Loucy (cell line): ENCODE measurements at regions not wholly inside any gene's neighbourhood (a gene's known extent, or its start where the extent isn't known, plus 50 kb on each side); places are given as distances from the start of the nearest gene placed in this dataset.
"Not testable (repeated sequence)": the region's sequence is repeated elsewhere in the genome, so short reads cannot be mapped to it uniquely, and the experiment has no call there.

ENCODE experiments used
- H2AFZ ChIP-seq: fragments of 200-600 bp; sonication (generic); 2 replicates; pipeline ENCODE4 v1.6.0; 2016; ENCODE audit warnings: antibody characterized with exemption, mild to moderate bottlenecking, low read length, moderate library complexity
- H3F3A ChIP-seq: fragments of 200-600 bp; 2 replicates; pipeline ENCODE4 v1.6.0; 2016; ENCODE audit warnings: antibody characterized with exemption, low read depth, mild to moderate bottlenecking
- H3K27me3 ChIP-seq: fragments of 200-600 bp; sonication (generic); 2 replicates; pipeline ENCODE4 v1.6.1; 2014; ENCODE audit warnings: low read length, mild to moderate bottlenecking; ENCODE audit not compliant: insufficient read depth, poor library complexity, severe bottlenecking
- H3K36me3 ChIP-seq: fragments of 200-600 bp; sonication (generic); 2 replicates; pipeline ENCODE4 v1.6.1; 2016; ENCODE audit warnings: low read length; ENCODE audit not compliant: insufficient read depth
- H3K4me1 ChIP-seq: fragments of 200-600 bp; sonication (generic); 2 replicates; pipeline ENCODE4 v1.5.1; 2014; ENCODE audit warnings: low read length, mild to moderate bottlenecking; ENCODE audit not compliant: insufficient read depth, poor library complexity, severe bottlenecking
- H3K4me2 ChIP-seq: fragments of 200-600 bp; sonication (generic); 2 replicates; pipeline ENCODE4 v1.6.0; 2014; ENCODE audit warnings: antibody characterized with exemption, low read length, low read depth, mild to moderate bottlenecking; ENCODE audit not compliant: poor library complexity, severe bottlenecking
- H3K4me3 ChIP-seq: fragments of 200-600 bp; sonication (generic); 2 replicates; pipeline ENCODE4 v1.5.1; 2014; ENCODE audit warnings: low read length, mild to moderate bottlenecking, mixed read lengths; ENCODE audit not compliant: poor library complexity, severe bottlenecking
- H3K79me2 ChIP-seq: fragments of 200-600 bp; sonication (generic); 2 replicates; pipeline ENCODE4 v1.6.1; 2014; ENCODE audit warnings: low read length; ENCODE audit not compliant: insufficient read depth
- H3K9ac ChIP-seq: fragments of 200-600 bp; sonication (generic); 2 replicates; pipeline ENCODE4 v1.6.0; 2014; ENCODE audit warnings: mild to moderate bottlenecking, low read depth, low read length, moderate library complexity; ENCODE audit not compliant: poor library complexity, severe bottlenecking
- H3K9me2 ChIP-seq: fragments of 200-600 bp; sonication (generic); replicated peaks from 2 replicates; pipeline ENCODE4 v1.6.1; 2016; ENCODE audit warnings: low read depth, low read length, mixed read lengths
- H3K9me3 ChIP-seq: fragments of 200-600 bp; sonication (generic); 2 replicates; pipeline ENCODE4 v1.6.1; 2014; ENCODE audit warnings: mild to moderate bottlenecking, antibody characterized with exemption, low read length, low read depth; ENCODE audit not compliant: insufficient read depth
- H4K20me1 ChIP-seq: fragments of 200-600 bp; sonication (generic); 2 replicates; pipeline ENCODE4 v1.6.0; 2014; ENCODE audit warnings: antibody characterized with exemption, low read length, mild to moderate bottlenecking; ENCODE audit not compliant: insufficient read depth, poor library complexity, severe bottlenecking
- EZH2phosphoT487 ChIP-seq: fragments of 200-600 bp; IDR thresholded peaks from 2 replicates; pipeline ENCODE4 v1.6.1; 2018; ENCODE audit warnings: antibody characterized with exemption, mild to moderate bottlenecking, moderate library complexity, borderline replicate concordance
- TF ChIP-seq, protein P1 (sequence below): fragments of 200-600 bp; sonication (generic); conservative IDR thresholded peaks from 2 replicates; pipeline ENCODE4 v1.5.1; 2014; ENCODE audit warnings: mild to moderate bottlenecking, antibody characterized with exemption, low read length

DNA sequence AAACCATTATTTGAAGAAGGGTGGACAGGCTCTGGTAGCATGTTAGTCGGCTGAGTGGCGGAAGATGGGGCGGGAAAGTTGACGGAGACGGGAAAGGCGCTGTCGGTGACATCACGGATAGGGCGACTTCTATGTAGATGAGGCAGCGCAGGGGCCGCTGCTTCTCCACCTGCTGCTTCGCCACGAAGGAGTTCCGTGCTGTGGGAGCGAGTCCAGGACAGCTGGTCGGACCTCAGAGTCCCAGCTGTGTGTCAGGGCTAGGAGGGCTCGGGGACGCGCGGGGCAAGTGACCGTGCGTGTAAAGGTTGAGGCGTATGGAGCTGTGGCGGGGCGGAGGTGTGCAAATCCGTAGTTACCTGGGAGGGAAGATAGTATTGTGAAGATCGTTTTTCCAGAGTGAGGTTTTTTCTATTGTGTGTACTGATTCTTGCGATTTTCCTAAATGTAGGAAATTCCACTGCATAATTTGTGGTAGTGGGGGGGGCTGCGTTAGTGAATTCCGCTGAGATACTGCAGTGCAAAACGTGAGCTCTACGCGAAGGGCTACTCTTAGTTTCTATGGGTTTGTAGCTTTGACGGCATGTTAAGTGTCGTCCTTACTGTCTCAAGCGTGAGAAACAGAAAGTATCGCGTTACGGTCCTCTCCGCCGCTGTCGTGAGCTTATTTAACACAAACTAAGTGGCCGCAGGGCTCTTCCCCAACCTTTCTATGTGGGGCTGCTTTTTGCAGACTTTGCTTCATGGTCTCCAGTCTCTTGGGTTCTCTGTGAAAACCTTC lies 111.2 kb upstream of the NBPF11 start:
- Histone ChIP-seq H3K27me3 (no peaks in the 10 kb centered on the region), H3K9ac (peak overlapping the region; percentile 5), H2AFZ (peak overlapping the region; percentile 60), H3K4me2 (peak overlapping the region; percentile 69), H3F3A (no peaks in the 10 kb centered on the region), H4K20me1 (no peaks in the 10 kb centered on the region), H3K36me3 (no peaks in the 10 kb centered on the region), H3K9me3 (no peaks in the 10 kb centered on the region), H3K4me3 (peak overlapping the region; percentile 68), H3K79me2 (no peaks in the 10 kb centered on the region), H3K9me2 (no peaks in the 10 kb centered on the region), H3K4me1 (no peaks in the 10 kb centered on the region)
- TF ChIP-seq, protein P1, sequence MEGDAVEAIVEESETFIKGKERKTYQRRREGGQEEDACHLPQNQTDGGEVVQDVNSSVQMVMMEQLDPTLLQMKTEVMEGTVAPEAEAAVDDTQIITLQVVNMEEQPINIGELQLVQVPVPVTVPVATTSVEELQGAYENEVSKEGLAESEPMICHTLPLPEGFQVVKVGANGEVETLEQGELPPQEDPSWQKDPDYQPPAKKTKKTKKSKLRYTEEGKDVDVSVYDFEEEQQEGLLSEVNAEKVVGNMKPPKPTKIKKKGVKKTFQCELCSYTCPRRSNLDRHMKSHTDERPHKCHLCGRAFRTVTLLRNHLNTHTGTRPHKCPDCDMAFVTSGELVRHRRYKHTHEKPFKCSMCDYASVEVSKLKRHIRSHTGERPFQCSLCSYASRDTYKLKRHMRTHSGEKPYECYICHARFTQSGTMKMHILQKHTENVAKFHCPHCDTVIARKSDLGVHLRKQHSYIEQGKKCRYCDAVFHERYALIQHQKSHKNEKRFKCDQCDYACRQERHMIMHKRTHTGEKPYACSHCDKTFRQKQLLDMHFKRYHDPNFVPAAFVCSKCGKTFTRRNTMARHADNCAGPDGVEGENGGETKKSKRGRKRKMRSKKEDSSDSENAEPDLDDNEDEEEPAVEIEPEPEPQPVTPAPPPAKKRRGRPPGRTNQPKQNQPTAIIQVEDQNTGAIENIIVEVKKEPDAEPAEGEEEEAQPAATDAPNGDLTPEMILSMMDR: no peak
- no peak for TF ChIP-seq EZH2phosphoT487

DNA sequence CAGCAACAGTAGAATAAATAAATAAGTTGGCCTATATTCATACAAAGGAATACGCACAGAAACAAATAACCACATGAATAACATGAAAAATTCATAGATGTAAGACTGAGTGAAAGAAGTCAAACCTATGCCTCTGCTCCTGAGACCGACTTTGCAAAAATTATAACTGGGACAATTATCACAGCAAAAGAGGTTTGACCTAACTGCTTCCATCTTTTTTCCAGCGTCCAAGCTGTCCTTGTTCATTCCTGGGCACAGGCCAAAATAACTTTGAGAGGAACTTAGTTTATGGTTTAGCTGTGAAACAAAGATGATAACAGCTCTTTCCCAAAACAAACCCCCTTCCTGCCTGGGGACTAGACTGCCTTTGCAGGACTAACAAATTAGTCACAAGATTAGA lies 109.6 kb upstream of the NBPF11 start:
- not testable (repeated sequence) for H3K4me3 ChIP-seq, H3K27me3 ChIP-seq, H3K4me2 ChIP-seq, H3K9me3 ChIP-seq, H3K9me2 ChIP-seq, H3K4me1 ChIP-seq, H3K79me2 ChIP-seq, H3F3A ChIP-seq, H2AFZ ChIP-seq, H4K20me1 ChIP-seq, H3K9ac ChIP-seq, H3K36me3 ChIP-seq

DNA sequence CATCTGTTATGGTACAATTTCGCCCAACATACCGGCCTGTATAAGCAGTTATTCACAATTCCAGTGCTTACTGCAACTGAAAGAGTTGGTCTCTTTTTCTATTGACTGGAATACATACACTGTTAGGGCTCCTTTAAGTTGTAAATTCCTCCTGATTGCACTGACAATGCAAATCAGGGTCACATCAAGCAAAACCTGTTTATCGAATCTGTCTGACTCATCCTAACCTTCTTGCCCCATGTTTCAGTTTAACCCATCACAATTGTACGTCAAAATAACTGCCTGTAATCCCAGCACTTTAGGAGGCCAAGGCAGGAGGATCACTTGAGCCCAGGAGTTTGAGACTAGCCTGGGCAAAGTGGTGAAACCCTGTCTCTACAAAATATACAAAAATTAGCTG lies 105.8 kb upstream of the NBPF11 start:
- H3F3A ChIP-seq, H4K20me1 ChIP-seq, H3K9me3 ChIP-seq, H3K4me2 ChIP-seq, H3K36me3 ChIP-seq, H3K9ac ChIP-seq, H3K4me3 ChIP-seq, H3K79me2 ChIP-seq, H2AFZ ChIP-seq, H3K27me3 ChIP-seq, H3K4me1 ChIP-seq, H3K9me2 ChIP-seq: not testable (repeated sequence)

DNA sequence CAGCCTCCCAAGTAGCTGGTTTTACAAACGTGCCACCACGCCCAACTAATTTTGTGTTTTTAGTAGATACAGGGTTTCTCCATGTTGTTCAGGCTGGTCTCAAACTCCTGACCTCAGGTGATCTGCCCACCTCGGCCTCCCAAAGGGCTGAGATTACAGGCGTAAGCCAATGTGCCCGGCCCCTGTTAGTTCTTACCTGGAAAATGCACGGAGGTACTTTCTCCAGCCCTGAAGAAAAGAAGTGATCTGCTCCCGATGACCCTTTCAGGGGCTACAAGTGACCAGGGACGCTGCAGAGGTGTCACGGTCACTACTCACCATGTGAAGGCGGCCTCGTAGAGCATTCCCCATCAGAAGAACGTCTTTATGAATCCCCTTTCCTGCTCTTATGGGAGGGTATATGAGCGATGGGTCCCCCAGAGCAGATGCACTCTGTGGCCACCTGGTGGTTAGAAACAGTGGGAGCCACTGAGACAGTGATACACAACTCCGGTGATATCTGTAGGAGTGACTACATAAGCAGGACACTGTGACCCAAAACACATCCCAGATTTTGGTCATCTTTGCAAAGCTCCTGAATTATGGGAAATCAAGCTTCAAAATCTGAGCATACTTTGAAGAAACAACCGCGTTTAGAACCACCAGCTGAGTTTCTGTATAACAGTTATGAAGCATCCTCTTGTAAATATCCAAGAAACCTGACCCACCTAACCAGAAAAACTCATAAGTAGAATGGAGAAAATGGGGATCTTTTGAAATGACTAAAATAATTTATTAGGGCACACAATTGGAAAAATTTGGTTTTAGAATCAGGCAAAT lies 102.7 kb upstream of the NBPF11 start:
- H3K4me3 ChIP-seq, H3K9me2 ChIP-seq, H3F3A ChIP-seq, H2AFZ ChIP-seq, H3K9me3 ChIP-seq, H3K36me3 ChIP-seq, H3K9ac ChIP-seq, H3K4me2 ChIP-seq, H3K79me2 ChIP-seq, H4K20me1 ChIP-seq, H3K4me1 ChIP-seq, H3K27me3 ChIP-seq: not testable (repeated sequence)
- TF ChIP-seq, protein P1: peak; percentile 74

DNA sequence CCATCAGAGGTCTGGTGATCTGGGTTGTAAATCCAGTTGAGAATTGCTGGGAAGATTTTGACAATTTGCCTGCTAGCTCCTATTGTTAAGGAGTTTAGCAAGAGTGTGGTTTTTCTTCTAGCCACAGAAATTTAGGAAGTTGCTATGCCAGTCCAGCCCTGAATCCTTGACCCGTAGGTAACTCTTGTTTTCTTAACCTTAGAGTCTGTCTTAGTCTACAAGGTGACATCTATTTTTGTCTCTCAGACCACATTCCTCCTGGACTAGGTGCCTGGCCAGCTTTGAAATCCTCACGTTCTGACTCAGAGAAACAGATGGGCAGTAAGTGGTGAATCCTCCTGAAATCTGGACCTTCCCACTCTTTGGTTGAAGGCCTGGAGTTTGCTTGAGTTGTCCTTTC lies 101.7 kb upstream of the NBPF11 start:
- H3K9me3 ChIP-seq, H3K9me2 ChIP-seq, H3K4me3 ChIP-seq, H3K79me2 ChIP-seq, H3K36me3 ChIP-seq, H3F3A ChIP-seq, H4K20me1 ChIP-seq, H3K4me2 ChIP-seq, H2AFZ ChIP-seq, H3K4me1 ChIP-seq, H3K27me3 ChIP-seq, H3K9ac ChIP-seq: not testable (repeated sequence)

DNA sequence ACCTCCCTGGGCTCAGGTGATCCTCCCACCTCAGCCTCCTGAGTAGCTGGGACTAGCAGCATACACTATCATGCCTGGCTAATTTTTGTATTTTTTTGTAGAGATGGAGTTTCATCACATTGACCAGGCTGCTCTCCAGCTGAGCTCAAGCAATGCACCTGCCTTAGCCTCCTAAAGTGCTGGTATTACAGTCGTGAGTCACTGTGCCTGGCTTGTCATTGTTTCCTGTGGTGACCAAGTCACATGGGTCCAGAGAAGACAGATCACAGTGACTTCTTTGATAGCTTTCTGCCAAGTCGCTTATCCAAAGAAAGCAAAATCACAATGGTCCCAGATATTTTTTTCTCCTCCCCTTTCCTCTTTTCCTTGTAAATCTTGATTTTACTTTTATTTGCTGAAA lies 96.7 kb upstream of the NBPF11 start:
- H3F3A ChIP-seq, H2AFZ ChIP-seq, H3K9ac ChIP-seq, H3K4me3 ChIP-seq, H3K4me2 ChIP-seq, H3K9me3 ChIP-seq, H3K4me1 ChIP-seq, H3K79me2 ChIP-seq, H4K20me1 ChIP-seq, H3K9me2 ChIP-seq, H3K27me3 ChIP-seq, H3K36me3 ChIP-seq: not testable (repeated sequence)
